Fibroblast of pulmonary artery (primary cell): ENCODE measurements at regions not wholly inside any gene's neighbourhood (a gene's known extent, or its start where the extent isn't known, plus 50 kb on each side); places are given as distances from the start of the nearest gene placed in this dataset.

Source experiments
- DNase-seq: peaks from one replicate; pipeline ENCODE4 v3.0.0-alpha.2; 2010; ENCODE audit warnings: low read depth
- H3K4me3 ChIP-seq: replicated peaks from 2 replicates; pipeline ENCODE4 v1.5.1; 2011; ENCODE audit warnings: low read depth, mild to moderate bottlenecking, control low read depth, low read length, moderate library complexity
- CTCF ChIP-seq: IDR thresholded peaks from 2 replicates; pipeline ENCODE4 v1.5.1; 2011; ENCODE audit warnings: mild to moderate bottlenecking, control low read depth, low read length, inconsistent platforms; ENCODE audit errors: missing control alignments

GRCh38 chr9:99400184-99400731, 178.2 kb downstream of the SEC61B start:
- no peak for DNase-seq
- no peak for TF ChIP-seq CTCF
- no peak overlapping the region for H3K4me3 ChIP-seq

GRCh38 chr9:99401680-99402504, 179.8 kb downstream of the SEC61B start:
- no peak for DNase-seq
- TF ChIP-seq CTCF, result no peak
- H3K4me3 ChIP-seq, result no peak overlapping the region

- DNase-seq, result no peak
- H3K4me3 ChIP-seq, result no peak overlapping the region
- TF ChIP-seq CTCF, result no peak
Observed at GRCh38 chr9:99403371-99403770, 181.3 kb downstream of the SEC61B start.

DNA sequence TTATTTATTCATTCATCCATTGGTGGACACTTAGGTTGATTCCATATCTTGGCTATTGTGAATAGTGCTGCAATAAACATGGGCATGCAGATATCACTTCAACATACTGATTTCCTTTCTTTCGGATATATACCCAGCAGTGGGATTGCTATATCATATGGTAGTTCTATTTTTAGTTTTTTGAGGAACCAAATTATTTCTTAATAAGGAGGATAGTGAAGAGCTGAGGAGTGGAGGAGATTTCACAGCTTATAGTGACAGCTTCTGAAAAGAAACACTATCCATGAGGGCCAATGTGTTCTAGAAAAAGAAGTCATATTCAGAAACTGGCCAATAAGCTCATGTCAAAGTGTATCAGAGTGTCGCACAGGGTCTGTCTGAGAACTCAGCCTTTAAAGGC, 183.3 kb downstream of the SEC61B start:
- no peak overlapping the region for H3K4me3 ChIP-seq
- no peak for TF ChIP-seq CTCF
- DNase-seq, result no peak

DNA sequence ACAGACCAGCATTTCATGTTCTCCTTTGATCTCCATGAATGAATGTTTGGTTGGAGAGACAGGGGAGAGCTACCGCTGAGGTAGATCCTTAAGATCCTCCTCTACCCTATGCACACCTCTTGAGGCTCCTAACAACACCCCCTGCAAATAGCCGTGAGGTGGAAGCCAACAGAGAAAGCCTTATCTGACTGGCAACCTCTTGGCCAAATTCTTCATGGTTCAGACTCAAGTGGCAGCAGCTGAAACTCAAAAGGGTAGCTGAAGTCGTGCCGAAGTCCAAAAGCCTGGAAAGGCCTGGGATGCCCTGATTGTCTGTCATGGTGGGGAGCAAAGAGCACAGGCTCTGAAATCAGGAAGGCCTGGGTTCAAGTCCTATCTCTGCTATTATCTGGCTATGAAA, 184.9 kb downstream of the SEC61B start:
- DNase-seq, result no peak
- H3K4me3 ChIP-seq, result no peak overlapping the region
- no peak for TF ChIP-seq CTCF

- DNase-seq, result no peak
- H3K4me3 ChIP-seq, result no peak overlapping the region
- no peak for TF ChIP-seq CTCF
Observed at GRCh38 chr9:99411068-99411467, 189.0 kb downstream of the SEC61B start.
